ENCODE measurements at regions not wholly inside any gene's neighbourhood (a gene's known extent, or its start where the extent isn't known, plus 50 kb on each side); places are given as distances from the start of the nearest gene placed in this dataset.

DNA sequence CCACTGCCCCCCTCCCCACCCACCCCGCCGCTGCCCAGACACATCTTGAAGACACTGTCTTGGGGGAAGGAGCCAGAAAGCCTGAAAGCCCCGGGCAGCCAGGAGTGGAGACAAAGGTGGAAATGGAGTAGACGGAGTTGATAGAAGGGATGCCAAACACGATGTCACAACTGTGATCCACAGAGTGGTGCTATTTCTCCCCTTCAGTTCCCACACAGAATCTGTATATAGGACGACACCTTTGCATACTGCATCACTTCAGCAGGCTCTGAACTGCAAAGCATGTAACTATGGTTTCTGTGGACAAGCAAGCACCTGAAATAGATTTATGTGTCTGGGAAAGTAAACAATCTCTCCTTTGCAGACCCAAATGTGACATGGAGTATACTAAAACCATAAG lies 56.4 kb upstream of the F13A1 start:
- DNase-seq (ENCODE audit: low spot score) = no peak

DNA sequence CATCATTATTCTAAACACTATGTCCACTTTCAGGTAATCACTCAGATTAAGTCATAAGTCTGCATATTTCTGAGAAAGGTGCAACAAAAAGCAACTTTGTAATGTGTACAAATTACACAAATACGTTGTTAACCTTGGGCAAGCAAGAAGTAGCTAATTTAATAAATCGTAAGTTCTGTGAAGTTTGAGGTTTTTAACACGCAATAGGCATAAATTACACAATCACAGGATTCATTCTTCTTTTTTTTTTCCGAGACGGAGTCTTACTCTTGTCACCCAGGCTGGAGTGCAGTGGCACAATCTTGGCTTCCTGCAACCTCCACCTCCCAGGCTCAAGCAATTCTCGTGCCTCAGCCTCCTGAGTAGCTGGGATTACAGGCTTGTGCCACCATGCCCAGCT lies 57.2 kb upstream of the F13A1 start:
- DNase-seq (ENCODE audit: low spot score) = no peak

DNA sequence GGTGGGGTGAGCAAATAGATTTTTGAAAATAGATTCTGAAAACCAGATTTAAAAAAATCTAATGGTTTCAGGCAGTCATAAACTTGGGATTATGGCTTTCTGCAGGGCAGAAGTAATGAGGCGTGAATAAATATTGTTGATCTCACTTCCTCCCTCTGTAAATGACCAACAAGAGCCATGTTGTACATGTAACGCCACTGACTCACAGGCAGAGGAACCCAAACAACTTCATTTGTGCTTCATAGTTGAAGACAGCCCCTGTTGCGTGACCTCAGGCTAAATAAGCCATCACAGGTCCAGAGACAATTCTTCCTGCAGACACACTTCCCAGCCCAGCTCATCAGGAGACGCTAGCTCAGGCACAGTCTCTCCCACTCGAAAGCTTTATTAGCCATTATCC lies 59.1 kb upstream of the F13A1 start:
- no peak for DNase-seq (ENCODE audit: low spot score)

DNA sequence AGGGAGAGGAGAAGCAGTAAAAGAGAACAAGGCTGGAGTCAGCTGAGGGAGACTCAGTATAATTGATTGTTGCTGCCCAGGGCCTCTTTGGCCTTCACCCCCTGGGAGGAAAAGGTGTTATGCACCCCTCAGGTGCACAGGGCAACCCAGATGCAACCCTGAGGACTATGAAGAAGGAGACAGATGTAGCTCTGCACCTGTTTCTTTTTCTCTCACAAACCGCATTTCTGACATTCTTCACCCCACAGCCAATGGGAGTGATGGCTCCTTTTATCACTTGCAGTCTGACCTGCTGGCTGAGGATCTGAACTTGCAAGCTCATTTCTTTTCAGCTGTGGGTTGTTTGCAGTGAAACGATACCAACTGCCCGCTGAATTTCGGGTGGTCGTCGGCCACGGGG lies 64.1 kb upstream of the F13A1 start:
- DNase-seq (ENCODE audit: low spot score) = peak; percentile 44

DNA sequence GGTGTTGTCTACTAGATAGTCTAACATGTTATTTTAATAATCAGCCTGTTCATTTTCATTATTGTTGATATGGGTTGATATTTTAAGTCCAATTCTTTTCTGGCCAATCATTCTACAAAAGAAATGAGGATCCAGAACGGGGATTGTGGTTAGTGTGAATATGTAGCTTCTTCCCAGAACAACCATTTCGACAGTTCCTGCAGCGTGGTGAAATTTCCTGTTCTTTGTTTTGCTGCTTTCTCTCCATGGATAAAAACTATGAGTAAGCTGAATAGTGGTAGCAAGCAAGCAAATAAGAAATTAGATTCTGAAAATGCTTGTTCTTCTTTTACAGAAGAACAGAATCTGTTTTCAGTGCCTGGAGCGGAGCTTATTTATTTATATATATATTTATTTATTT lies 65.5 kb upstream of the F13A1 start:
- DNase-seq (ENCODE audit: low spot score) = no peak

DNA sequence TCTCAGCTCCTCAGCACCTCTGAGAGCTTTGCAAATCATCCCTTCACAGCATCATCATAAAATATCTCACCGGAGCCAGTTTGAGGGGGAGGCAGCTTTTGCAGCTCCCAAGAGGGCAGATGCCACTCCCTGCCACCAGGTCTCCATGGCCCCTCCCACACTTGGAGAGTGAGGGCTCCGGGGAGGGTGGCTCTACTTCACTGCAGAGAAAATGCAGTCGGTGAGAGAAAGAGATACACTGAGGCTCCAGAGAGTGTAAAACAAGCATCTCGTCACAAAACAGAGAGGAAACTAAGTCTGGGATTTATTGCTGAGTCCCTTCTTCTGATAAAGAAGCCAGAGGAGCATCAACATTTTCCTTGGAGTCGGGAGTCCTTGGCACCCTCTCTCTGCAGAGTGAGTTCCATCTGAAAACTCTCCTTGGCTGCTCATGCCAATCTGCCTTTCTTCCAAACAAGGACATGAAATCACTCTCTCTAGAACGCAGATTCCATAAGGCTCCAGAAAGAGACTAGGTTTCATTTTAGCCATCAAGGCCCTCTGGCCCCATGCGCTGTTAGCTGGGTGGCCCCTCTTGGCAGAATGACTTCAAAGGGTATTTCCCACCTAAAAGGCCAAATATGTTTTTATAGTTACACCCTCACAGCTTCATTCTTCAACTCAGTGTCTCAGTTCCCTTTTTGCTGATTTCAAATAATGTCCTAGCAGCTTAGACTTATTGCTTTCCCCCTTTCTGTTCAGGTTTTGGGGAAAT lies 70.6 kb upstream of the F13A1 start:
- DNase-seq (ENCODE audit: low spot score) = no peak

DNA sequence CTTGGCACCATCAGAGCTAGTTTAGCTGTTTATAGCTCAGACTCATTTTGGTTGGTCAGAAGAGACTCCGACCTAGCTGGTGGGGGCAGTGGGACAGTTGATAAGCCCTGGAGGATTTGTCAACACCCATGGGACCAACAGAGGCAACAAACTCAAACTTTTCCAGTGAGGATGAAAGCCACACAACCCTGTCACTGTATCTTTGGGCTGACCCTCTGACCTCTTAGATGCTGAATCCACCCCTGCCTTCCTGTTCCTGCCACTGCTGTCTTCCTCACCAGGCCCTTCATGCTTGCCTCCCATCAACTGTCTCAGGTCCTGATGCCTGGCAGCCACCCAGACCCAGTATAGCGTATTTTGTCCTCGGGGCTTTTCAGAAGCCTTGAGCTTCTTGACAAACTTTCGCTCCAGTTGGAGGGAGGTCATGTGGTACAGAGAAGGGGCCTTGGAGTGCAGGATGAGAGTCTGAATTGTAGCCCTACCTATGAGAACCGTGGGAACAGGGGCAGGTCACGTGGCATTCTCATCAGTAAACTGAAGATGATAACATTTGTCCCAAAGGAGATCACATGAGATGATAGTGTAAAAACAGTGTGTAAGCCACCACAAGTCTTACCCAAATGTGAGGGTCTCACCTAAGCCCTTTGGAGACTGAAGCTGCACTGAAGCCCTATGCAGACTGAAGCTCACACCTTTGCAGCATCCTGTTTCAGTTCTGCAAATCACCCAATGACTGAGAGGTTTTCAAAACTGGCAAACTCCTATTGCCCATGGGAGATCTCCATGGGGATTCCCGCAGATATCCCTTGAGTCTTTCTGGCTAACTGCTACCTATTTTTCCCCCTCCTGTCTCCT lies 72.0 kb upstream of the F13A1 start:
- DNase-seq (ENCODE audit: low spot score) = no peak

DNA sequence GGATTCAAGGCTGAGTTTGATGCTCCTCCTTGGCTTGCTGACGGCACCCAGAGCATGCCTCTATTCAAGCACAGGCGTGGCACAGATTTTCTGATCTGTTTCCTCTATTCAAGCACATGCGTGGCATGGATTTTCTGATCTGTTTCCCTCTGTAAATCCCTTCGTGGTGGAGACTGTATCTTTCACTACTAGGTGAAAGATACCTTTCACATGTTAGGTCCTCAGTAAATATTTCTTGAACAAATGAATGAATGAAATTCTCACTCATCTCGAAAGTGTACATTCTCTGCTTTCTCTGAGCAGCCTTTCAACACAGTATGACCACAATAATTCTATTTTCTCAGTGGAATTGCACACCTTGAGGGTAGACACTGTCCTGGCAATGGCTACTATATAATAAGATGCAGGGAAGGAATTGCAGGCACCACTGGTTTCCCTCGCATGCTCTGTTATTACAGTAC lies 72.6 kb upstream of the F13A1 start:
- DNase-seq (ENCODE audit: low spot score) = no peak

DNA sequence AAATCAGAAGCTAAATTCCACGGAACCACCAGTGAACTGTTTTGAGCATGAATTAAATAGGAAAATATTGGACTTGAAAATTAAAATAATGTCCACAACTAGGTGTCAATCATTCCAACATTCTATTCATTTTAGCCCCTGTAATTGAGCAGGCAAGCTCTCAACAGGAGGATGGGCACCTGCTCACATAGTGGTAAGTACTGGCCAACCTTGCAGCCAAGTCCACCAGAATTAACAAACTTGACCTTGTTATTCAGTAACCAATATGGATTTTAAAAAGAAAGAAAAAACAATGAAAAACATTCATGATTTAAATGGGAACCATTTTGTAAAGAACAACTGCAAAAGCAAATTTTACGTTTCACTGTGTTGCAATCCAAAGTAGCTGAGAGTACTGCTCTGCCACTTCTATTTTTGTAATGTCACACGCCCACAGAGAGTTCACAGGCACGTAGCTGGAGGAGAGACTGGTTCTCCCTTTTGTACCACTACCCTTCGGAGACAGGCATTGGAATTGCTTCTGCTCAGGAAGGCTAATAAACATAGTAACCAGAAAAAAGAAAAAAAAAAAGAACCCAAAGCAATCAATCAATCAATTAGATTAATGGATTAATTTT lies 75.2 kb upstream of the F13A1 start:
- no peak for DNase-seq (ENCODE audit: low spot score)

DNA sequence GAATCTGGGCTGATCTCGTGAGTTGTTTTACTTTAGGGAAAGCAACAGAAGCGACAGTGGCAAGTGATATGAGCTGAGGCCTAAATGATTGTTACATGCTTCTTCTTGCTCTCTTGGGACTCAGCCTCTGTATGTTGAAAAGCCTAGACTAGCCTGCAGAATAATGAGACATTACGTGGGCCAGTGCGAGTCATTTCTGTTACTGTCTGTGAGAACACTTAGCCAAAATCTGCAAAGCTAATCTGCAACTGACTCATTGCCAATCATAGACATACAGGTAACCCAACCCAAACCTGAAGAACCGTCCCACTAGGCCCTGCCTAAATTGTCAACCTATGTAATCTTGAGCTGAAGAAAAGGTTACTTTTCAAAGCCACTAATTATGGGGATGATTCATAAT lies 77.4 kb upstream of the F13A1 start:
- DNase-seq (ENCODE audit: low spot score) = no peak

DNA sequence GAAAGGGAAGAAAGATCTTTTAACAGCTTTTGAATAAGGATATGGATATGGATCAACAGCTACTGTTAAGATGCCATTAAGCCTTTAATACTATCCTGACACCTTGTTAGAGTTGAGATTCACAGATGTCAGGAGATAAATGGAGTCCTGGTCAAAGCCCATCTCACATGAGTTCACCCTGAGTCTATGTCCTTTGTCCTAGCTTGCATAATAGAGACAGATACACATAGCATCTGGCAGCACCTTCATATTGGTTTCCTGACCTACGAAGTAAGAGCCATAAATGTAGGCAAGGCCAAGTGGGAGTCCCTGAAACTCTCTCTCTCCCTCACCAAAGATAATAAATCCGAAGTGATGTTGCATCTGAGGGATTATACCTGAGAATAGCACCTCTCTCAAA lies 79.1 kb upstream of the F13A1 start:
- no peak for DNase-seq (ENCODE audit: low spot score)

DNA sequence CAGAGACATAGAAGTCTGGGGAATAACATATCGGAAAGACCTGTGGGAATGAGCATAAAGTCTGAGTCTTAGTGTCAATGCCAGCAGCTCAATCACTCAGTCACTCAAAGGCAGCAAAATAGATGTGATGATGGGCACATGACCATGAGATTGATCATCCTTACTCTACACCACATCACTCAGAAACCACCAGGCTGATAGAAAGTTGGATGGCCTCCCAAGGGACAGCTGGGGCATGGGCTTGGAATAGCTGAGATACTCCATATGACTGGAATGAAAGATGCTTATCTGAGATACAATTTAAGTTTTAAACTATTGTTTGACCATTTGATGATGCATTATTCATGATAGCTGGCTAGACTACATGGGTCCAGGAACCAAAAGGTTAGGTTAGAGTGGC lies 80.9 kb upstream of the F13A1 start:
- no peak for DNase-seq (ENCODE audit: low spot score)

DNA sequence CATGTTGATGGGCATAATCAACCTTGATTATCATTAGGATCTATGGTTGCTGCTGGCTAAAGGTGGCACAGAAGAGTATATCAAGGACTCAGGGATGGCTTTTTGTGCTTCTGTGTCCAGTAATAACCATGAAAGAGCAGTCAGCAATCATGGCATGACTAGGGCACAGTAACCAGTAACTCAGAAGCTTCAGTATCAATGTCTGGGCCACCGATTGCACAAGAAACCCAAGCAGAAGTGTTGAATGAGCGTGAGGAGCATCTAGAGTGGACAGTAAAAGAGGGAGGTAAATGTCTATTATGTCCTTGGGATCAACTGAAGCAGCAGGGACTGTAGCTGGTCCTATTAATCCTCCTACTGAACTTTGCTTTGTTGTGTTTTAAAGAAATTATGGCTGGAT lies 81.5 kb upstream of the F13A1 start:
- no peak for DNase-seq (ENCODE audit: low spot score)

DNA sequence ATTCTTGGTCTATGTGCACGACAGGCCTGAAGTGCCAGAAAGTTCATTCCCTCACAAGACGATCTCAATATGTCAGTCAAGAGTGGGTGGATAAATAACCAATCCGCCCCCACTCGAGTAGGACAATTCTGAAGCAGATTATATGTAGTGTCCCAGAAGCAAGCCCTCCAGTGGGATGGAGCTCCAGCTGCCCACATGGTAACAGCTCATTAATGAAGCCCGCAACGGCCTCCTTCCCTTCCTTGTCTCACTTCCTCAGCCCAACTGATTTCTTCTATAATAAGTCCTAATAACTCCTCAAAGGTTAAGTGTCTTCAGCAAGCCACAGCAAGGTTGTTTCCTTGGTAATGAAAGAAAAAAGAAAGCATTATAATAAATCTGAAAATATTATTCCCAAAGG lies 82.1 kb upstream of the F13A1 start:
- no peak for DNase-seq (ENCODE audit: low spot score)

DNA sequence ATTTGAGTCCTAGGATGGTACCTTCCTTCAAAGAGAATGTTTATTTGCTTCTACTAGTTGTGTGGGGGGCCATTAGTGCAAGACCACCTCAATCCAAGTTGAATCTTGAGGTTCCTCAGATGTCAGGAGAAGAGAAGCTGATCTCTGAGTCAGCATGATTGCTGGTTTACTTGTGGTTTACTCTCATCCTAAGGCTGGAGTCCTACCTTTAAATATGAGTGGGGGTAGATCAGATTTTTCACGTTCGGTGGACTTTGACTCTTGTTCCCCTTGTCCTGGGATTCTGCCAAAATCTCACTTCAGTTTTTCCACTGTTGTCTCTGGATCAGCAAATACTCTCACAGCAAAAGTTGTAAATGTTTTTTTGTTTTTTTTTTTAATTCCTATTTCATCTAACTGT lies 84.6 kb upstream of the F13A1 start:
- no peak for DNase-seq (ENCODE audit: low spot score)

DNA sequence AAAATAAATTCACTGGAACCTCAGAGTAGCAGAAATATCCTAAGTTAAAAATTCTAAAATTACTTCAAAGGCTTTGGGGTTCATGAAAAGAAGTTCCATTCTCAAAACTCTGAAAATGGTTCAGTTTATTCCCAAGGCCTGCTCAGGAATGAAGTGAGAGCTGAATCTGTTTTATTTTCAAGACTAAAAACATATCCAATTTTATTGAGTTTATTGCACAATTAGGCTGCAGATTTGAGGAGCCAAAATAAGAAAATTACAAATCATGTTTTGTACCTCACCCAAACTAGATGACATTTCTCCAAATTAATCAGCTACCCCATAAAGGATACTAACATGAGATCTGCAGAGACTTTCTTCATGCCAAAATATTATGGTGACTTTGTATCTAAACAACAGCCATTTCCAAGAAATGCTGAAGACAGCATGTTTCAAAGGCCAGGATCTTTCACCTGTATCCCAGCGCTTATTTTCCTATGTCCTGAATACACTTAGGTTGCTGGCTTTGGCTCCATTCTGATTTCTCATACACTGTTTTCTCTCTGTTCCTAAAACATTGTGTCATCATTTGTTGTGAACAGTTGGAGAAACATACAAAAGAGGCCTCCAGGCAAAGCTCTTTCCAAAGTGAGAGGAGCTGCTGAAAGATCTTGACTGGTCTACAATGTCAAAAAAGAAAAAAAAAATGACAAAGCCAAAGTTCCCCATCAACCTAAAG lies 85.7 kb upstream of the F13A1 start:
- no peak for DNase-seq (ENCODE audit: low spot score)

DNA sequence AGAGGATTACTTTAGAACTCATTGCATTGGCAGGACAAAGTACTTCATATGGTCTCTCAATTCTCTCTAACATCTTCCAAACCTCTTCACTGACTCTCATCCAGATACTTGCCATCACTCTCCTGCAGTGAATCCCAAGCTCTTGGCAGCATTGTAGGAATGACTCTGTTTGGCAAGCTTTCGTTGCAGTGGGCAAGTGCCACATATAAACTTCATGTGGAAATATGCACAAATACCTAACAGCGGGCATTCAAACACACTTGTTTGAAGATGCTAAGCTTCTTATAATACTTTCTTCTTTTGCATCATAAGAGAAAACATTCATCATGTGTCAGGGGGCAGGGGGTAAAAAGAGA lies 86.2 kb upstream of the F13A1 start:
- DNase-seq (ENCODE audit: low spot score) = no peak

DNA sequence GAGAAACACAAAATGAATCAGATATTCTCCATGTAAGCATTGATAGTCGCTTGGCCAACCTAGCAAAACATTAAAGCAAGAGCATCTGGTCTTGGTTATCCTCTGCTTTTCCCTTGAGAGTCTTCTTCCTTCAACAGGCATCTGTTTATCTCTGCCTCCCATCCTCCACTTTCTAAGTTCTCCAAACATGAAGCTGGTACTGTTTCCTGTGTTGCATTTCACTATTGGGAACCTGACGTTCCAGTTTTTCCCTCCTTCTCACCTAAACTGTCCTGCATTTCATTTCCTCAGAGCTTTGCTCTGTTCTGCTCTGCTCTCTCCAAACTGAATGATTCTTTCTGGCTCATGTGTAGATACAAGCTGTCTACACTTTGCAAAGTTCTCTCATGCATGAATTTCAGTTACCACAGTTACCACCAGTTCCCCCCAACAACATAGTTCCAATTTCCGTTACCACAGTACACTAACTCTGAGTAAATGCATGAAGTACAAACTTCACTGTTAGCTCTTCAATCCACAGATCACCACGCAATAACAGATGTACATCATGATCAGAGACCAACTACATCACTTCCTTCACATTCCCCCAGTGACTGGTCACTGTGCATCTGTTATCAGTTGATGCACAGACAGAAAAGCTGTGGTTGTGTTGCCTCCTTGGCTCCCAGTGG lies 86.7 kb upstream of the F13A1 start:
- no peak for DNase-seq (ENCODE audit: low spot score)

DNA sequence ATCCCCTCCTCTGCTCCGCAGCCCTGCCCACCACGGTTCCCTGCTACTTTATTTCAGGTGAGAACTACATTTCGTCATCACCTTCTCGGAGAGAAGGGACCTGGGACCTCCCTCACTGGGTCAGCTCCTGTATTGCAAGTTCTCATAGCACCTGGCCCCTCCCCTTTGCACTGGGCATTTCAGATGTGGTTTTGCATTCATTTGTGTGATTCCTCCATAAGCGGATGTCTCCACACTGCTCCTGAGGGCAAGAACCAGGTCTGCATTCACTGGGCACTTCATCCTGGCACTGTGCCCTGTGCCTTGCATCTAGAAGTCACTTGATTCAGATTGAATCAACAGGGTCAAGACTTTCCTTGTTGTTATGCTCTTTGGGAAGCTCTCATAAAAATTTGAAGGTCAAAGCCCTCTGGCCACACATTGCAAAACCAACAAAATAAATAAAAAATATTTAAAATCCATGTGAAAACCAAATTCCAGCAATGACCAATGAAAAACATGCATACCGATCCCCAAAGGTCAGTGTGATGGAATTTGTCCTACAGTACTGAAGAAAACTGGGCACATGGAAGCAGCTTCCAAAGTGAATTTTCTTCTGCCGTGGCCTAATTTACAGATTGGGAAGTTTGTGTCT lies 89.1 kb upstream of the F13A1 start:
- DNase-seq (ENCODE audit: low spot score) = peak; percentile 17

DNA sequence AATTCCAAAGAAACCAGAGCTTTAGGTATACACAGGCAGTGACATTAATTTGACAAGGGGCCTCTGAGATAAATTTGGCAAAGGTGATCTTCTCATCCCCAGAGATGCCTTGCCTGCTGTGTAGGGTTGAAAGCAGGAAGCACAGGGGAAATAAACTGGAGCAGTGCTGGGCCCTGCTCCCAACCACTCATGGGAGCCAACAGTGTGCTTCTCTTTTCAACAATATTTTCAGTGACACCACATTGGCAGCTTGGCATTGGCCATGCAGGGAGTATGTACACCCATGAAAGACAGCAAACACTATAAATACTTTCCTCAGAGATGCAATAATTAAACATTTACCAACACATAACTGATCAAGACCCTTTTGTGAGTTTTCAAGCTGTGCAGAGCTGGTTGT lies 90.7 kb upstream of the F13A1 start:
- no peak for DNase-seq (ENCODE audit: low spot score)

DNA sequence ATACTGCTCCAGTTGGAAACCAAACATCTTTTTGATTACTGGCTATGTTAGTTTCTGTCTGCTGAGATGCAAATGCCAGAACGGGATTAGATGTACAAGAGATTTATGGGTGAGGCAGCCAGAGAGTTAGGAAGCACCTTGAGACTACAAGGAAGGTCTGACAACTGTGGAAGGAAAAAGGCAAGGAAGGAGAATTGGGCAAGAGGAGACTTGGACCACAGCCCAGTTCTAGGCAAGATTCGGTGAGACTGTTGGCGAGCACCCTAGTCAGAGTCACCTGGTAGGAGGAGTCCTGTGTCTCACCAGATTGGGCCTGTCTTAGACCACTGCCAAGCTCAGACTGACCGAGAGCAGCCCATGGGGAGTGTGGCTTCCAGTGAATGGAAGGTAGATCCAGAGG lies 91.8 kb upstream of the F13A1 start:
- no peak for DNase-seq (ENCODE audit: low spot score)

DNA sequence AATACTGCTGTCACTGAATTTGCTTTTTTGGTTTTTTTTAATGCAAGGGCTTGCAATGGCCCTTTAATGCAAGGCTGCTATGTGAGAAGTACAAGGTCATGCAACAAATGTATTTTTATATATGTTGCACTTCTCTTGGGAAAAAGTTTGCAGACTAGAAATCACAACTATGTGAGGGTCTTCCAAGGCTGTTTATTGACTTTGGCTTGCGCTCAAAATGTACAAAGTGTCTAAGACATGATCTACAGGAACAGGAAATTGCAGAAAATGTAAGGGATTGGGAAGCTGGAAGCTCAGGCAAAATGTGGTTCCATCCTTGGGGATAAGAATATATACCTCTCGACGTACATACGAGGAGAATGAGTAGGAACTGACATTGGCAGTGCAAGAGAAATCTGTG lies 92.2 kb upstream of the F13A1 start:
- no peak for DNase-seq (ENCODE audit: low spot score)

Measured in iPS-NIHi11 (cell line).